ENCODE measurements at regions not wholly inside any gene's neighbourhood (a gene's known extent, or its start where the extent isn't known, plus 50 kb on each side); places are given as distances from the start of the nearest gene placed in this dataset.

GRCh38 chr17:6350806-6351205, 84.1 kb downstream of the AIPL1 start:
- no peaks in the 10 kb centered on the region for H4K20me1 ChIP-seq (ENCODE audit: control insufficient read depth, insufficient read depth)
- DNase-seq (ENCODE audit: low read depth, low spot score) (no peak), FAIRE-seq (no peak), ATAC-seq (no peak)
- no TSS peak for BruUV-seq (replicated peaks)
- no peak overlapping the region for H3K27ac ChIP-seq (ENCODE audit: control insufficient read depth, insufficient read depth)
- H3K4me2 ChIP-seq (ENCODE audit: control insufficient read depth, insufficient read depth), result no peak overlapping the region
- H3K9me3 ChIP-seq (replicated peaks; ENCODE audit: control insufficient read depth, insufficient read depth, low read length), result no peaks in the 10 kb centered on the region
- H3K4me3 ChIP-seq, result no peak overlapping the region
- RAD21 ChIA-PET (ENCODE audit: unreplicated experiment), result no interaction called here
- no peaks in the 10 kb centered on the region for H3K79me2 ChIP-seq (ENCODE audit: control insufficient read depth, insufficient read depth, low read length)
- H3K36me3 ChIP-seq (ENCODE audit: control insufficient read depth in 2 of 2, insufficient read depth in 2 of 2, low read length in 1 of 2), result no peaks in the 10 kb centered on the region
- CTCF ChIA-PET, result no interaction called here
- in situ Hi-C loops (cut with MboI), result no loop called here
- 53% methylated on average over 5 of the region's 5 CpGs for WGBS (ENCODE audit: insufficient coverage, insufficient replicate concordance, low lambda C conversion rate, missing lambda C conversion rate)
- POLR2A ChIA-PET, result no interaction called here
- SMC1A ChIA-PET (ENCODE audit: uncharacterized antibody, unreplicated experiment), result no interaction called here
- H3K9ac ChIP-seq (ENCODE audit: control insufficient read depth, insufficient read depth, low read length), result no peak overlapping the region
- no peak for TF ChIP-seq IKZF1 (conservative IDR thresholded peaks at IDR 0.05)
- TF ChIP-seq POLR2AphosphoS5 (IDR thresholded peaks at IDR 0.05; ENCODE audit: low read length), result no peak
- TF ChIP-seq ZZZ3 (IDR thresholded peaks at IDR 0.05; ENCODE audit: control insufficient read depth, insufficient read length, low read depth), result no peak
- no peak for TF ChIP-seq ZNF207 (IDR thresholded peaks at IDR 0.05; ENCODE audit: borderline replicate concordance)
- TF ChIP-seq CHD4 (IDR thresholded peaks at IDR 0.05), result no peak
- TF ChIP-seq SP1 (IDR thresholded peaks at IDR 0.05; ENCODE audit: low read depth, low read length), result no peak
- TF ChIP-seq MYC (IDR thresholded peaks at IDR 0.05; ENCODE audit: insufficient read depth, insufficient read length, insufficient replicate concordance, low read length, severe bottlenecking), result no peak
- TF ChIP-seq, protein P1, sequence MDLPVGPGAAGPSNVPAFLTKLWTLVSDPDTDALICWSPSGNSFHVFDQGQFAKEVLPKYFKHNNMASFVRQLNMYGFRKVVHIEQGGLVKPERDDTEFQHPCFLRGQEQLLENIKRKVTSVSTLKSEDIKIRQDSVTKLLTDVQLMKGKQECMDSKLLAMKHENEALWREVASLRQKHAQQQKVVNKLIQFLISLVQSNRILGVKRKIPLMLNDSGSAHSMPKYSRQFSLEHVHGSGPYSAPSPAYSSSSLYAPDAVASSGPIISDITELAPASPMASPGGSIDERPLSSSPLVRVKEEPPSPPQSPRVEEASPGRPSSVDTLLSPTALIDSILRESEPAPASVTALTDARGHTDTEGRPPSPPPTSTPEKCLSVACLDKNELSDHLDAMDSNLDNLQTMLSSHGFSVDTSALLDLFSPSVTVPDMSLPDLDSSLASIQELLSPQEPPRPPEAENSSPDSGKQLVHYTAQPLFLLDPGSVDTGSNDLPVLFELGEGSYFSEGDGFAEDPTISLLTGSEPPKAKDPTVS (IDR thresholded peaks at IDR 0.05; ENCODE audit: low read depth, low read length), result no peak
- no peak for TF ChIP-seq RAD21 (IDR thresholded peaks at IDR 0.05; ENCODE audit: insufficient read depth, low read depth, low read length)
- TF ChIP-seq, protein P2, sequence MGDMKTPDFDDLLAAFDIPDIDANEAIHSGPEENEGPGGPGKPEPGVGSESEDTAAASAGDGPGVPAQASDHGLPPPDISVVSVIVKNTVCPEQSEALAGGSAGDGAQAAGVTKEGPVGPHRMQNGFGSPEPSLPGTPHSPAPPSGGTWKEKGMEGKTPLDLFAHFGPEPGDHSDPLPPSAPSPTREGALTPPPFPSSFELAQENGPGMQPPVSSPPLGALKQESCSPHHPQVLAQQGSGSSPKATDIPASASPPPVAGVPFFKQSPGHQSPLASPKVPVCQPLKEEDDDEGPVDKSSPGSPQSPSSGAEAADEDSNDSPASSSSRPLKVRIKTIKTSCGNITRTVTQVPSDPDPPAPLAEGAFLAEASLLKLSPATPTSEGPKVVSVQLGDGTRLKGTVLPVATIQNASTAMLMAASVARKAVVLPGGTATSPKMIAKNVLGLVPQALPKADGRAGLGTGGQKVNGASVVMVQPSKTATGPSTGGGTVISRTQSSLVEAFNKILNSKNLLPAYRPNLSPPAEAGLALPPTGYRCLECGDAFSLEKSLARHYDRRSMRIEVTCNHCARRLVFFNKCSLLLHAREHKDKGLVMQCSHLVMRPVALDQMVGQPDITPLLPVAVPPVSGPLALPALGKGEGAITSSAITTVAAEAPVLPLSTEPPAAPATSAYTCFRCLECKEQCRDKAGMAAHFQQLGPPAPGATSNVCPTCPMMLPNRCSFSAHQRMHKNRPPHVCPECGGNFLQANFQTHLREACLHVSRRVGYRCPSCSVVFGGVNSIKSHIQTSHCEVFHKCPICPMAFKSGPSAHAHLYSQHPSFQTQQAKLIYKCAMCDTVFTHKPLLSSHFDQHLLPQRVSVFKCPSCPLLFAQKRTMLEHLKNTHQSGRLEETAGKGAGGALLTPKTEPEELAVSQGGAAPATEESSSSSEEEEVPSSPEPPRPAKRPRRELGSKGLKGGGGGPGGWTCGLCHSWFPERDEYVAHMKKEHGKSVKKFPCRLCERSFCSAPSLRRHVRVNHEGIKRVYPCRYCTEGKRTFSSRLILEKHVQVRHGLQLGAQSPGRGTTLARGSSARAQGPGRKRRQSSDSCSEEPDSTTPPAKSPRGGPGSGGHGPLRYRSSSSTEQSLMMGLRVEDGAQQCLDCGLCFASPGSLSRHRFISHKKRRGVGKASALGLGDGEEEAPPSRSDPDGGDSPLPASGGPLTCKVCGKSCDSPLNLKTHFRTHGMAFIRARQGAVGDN (IDR thresholded peaks at IDR 0.05), result no peak
- no peak for TF ChIP-seq MXI1 (IDR thresholded peaks at IDR 0.05; ENCODE audit: low read depth, low read length)
- intact Hi-C loops (cut with micrococcal nuclease; ENCODE audit: unreplicated experiment), result no loop called here
- H3K4me1 ChIP-seq (ENCODE audit: control insufficient read depth, insufficient read depth, low read length), result no peaks in the 10 kb centered on the region
- H2AFZ ChIP-seq (ENCODE audit: control insufficient read depth, low read depth, low read length), result no peak overlapping the region
- no peaks in the 10 kb centered on the region; a peak in 2 of 4 replicates for H3K27me3 ChIP-seq (replicated peaks in 1 of 2; ENCODE audit: control insufficient read depth in 2 of 2, insufficient read depth in 2 of 2, low read length in 1 of 2)
